Subcutaneous abdominal adipose tissue (tissue), 5 donors: ENCODE measurements at regions not wholly inside any gene's neighbourhood (a gene's known extent, or its start where the extent isn't known, plus 50 kb on each side); places are given as distances from the start of the nearest gene placed in this dataset.

Source experiments
- H3K27ac ChIP-seq: one replicate; pipeline ENCODE4 v1.7.0; 2013; ENCODE audit warnings: low read depth, mild to moderate bottlenecking, inconsistent platforms, low read length, moderate library complexity
- H3K27me3 ChIP-seq, 5 donors: one replicate each; pipeline ENCODE4 v1.7.0; 2013; ENCODE audit warnings: low read length in 5 of 5, inconsistent platforms in 1 of 5; ENCODE audit not compliant: control insufficient read depth in 5 of 5, insufficient read depth in 4 of 5
- H3K36me3 ChIP-seq, 5 donors: one replicate each; pipeline ENCODE4 v1.7.0; 2013; ENCODE audit warnings: low read length in 5 of 5; ENCODE audit not compliant: control insufficient read depth in 5 of 5, insufficient read depth in 5 of 5
- H3K4me1 ChIP-seq, 5 donors: one replicate each; pipeline ENCODE4 v1.7.0; 2013; ENCODE audit warnings: low read length in 5 of 5, mild to moderate bottlenecking in 3 of 5, moderate library complexity in 1 of 5; ENCODE audit not compliant: control insufficient read depth in 5 of 5, insufficient read depth in 5 of 5
- H3K4me3 ChIP-seq, 5 donors: one replicate each; pipeline ENCODE4 v1.7.0; 2013; ENCODE audit warnings: low read length in 5 of 5, low read depth in 1 of 5
- H3K9ac ChIP-seq, 5 donors: one replicate each; pipeline ENCODE4 v1.7.0; 2013; ENCODE audit warnings: low read length in 5 of 5, mild to moderate bottlenecking in 4 of 5, moderate library complexity in 3 of 5
- H3K9me3 ChIP-seq, 5 donors: one replicate each; pipeline ENCODE4 v1.7.0; 2013; ENCODE audit warnings: low read length in 5 of 5; ENCODE audit not compliant: control insufficient read depth in 5 of 5
- donor health status: healthy.
- donor health status: healthy.
- donor health status: healthy.
- donor health status: healthy.
- donor health status: healthy.

DNA sequence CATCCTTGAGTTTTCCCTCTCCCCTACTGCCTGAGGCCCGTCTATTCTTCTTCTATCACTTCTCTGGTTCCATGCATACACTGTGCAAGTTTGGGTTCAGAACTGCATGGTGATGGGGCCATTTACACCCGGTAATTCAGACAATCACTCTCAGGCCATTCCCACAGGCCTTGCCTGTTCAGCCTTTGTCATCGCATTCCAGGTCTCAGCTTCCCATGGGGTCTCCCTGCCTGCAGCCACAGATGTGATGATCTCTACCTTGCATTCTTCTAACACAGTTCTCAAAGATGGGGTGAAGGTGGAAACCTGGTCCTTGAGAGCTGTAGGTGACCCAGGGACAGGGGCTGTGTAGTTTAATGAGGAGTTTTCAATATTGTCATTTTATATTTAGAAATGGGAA is 209.2 kb upstream of the TOPAZ1 start:
- H3K4me1 ChIP-seq, result peaks cover 0 to 7% (median 0%) of the 10 kb centered on the region in 5 donors
- no peaks in the 10 kb centered on the region for H3K36me3 ChIP-seq
- H3K9ac ChIP-seq, result no peak overlapping the region
- H3K4me3 ChIP-seq, result no peak overlapping the region
- H3K9me3 ChIP-seq, result no peaks in the 10 kb centered on the region
- H3K27ac ChIP-seq, result no peak overlapping the region
- H3K27me3 ChIP-seq, result peaks cover 0 to 18% (median 5%) of the 10 kb centered on the region in 5 donors

DNA sequence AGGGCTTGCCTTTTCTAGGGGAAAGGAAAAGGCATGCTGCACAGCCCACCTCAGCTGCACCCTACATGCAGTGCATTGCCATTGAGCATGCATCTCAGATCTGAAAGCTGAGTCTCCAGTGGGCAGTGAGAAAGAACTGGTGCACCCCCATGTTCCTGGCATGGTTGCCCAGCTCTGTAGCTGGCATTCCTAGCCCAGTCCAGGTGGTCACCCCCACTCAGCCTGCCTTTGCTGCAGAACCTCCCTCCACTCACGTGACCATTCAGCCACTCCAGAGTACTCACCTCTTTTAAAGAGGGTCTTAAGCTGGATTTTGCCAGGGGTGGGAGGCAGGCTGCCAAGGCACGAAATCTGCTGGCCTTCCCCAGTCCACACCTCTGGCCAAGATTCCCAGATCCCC is 208.6 kb upstream of the TOPAZ1 start:
- Histone ChIP-seq H3K27ac (no peak overlapping the region), H3K9ac (no peak overlapping the region), H3K27me3 (peaks cover 0 to 16% (median 5%) of the 10 kb centered on the region in 5 donors), H3K9me3 (no peaks in the 10 kb centered on the region), H3K4me3 (no peak overlapping the region), H3K4me1 (peaks cover 0 to 7% (median 0%) of the 10 kb centered on the region in 5 donors), H3K36me3 (no peaks in the 10 kb centered on the region)

DNA sequence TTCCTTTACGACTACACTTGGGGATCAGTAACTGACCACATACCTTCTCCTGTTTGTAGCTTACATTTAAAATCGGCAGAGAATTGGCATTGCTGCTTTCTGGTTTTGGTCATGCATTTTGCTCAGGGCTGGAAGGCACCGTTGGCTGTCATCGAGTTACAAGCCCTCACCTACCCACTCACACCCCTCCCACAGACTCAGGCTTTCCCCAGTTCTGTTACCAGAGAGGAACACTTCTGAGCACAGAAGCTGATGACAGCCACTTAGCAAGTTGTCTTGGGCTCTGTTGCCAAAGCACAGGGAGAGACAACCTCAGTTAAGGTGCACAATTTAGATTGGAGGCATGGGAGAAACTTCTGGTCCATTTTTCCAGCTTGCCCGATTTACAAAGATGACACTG is 204.8 kb upstream of the TOPAZ1 start:
- Histone ChIP-seq H3K9me3 (no peaks in the 10 kb centered on the region), H3K36me3 (no peaks in the 10 kb centered on the region), H3K9ac (no peak overlapping the region), H3K27me3 (peaks cover 0 to 7% (median 0%) of the 10 kb centered on the region in 5 donors), H3K27ac (no peak overlapping the region), H3K4me3 (no peak overlapping the region), H3K4me1 (peaks cover 0 to under 1% (median 0%) of the 10 kb centered on the region in 5 donors)

DNA sequence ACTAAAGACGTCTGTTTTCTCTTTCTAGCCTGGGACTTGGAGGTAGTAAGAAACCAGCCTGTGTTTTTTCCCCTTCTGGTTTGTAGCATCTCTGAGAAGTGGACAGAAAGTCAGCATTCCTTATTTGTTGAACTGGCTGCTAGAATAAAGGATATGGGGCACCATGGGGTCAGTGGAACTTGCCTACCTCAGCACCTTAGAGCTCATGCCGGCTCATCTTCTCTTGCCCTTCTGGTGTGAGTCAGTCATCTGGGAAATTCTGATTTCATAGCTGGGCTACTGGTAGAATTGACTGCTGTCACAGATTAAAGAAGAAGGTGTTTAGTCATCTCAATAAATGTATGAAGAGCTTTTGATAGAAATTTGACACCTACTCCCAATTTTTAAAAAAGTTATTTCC is 202.7 kb upstream of the TOPAZ1 start:
- Histone ChIP-seq H3K9ac (no peak overlapping the region), H3K4me1 (no peaks in the 10 kb centered on the region), H3K4me3 (no peak overlapping the region), H3K36me3 (no peaks in the 10 kb centered on the region), H3K9me3 (no peaks in the 10 kb centered on the region), H3K27ac (no peak overlapping the region), H3K27me3 (peaks cover 0 to 7% (median 0%) of the 10 kb centered on the region in 5 donors)

DNA sequence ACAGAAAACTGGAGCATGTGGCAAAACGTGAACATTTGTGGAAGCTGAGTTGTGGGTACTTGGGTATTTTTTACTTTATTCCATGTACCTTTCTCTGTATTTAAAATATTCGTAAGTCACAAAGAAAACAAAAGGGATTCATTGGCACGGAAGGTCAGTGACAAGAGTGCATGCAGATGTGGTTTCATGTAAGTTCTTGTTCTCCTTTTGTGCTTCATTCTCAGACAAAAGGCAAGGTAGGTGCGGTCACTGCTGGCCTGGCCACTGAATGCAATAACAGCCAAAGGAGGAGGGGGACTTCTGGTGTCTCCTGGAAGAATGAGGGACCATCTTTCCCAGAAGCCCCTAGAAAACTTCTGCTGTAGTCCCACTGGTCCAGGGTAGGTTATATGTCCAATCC is 200.0 kb upstream of the TOPAZ1 start:
- Histone ChIP-seq H3K27me3 (peaks cover 0 to 7% (median 0%) of the 10 kb centered on the region in 5 donors), H3K9me3 (no peaks in the 10 kb centered on the region), H3K36me3 (no peaks in the 10 kb centered on the region), H3K27ac (no peak overlapping the region), H3K9ac (no peak overlapping the region), H3K4me3 (no peak overlapping the region), H3K4me1 (no peaks in the 10 kb centered on the region)

DNA sequence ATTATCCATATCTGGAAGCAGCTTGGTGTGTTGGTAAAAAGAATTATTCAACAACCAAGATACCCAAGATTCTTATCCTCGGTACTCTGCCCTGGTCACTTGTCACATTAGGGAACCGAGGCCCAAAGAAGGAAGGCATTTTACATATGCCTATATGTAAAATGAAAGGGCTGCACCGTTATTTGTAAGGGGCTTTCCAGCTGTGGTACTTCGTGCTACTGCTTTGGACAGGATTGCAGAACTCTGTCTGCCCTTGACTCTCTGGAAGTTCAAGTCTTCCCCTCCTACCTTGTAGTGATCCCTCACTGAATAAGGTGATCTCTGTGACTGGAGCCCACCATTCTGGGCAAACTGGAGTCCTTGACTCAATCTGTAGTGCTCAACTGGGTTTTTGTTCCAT is 198.9 kb upstream of the TOPAZ1 start:
- Histone ChIP-seq H3K9me3 (no peaks in the 10 kb centered on the region), H3K4me1 (no peaks in the 10 kb centered on the region), H3K9ac (no peak overlapping the region), H3K4me3 (no peak overlapping the region), H3K27ac (no peak overlapping the region), H3K36me3 (no peaks in the 10 kb centered on the region), H3K27me3 (no peaks in the 10 kb centered on the region)

DNA sequence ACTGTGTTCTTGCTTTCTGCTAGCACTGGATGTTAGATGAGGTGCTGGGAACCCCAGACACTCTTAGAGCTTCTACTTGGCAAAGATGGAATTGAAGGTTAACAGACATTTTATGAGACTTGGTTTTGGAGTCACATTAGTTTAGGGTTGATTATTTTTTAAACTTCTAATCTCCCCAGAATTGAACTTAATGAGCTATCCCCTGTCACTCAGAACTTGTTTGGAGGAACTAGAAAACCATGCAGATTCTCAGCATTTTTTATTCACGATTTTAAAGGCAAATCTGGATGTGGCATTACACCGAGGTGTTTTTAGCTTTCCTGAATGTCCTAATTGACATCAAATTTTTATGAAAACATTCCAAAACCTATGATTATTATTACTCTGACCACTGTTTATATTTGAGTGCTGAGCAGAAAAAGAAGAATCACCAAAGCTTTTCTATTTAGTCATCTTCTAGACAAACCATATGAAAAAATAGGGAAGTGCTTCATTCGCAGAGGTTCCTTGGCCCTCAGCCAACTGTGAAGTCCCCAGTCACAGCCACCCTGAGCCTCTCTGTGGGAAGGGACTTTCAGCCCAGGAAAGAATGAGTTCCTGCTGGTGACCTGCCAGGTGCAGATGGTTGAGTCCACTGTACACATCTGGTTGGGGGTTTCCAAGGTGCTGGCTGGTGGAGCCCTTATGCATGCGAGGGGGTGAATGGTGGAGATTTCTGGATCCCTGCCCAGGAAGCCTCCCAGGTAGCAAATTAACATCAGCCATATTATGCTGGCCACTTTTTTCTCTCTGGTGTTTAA is 196.0 kb upstream of the TOPAZ1 start:
- no peaks in the 10 kb centered on the region for H3K9me3 ChIP-seq
- peaks cover 0 to 9% (median 0%) of the 10 kb centered on the region in 5 donors for H3K27me3 ChIP-seq
- no peaks in the 10 kb centered on the region for H3K36me3 ChIP-seq
- H3K27ac ChIP-seq, result no peak overlapping the region
- H3K4me3 ChIP-seq, result no peak overlapping the region
- H3K4me1 ChIP-seq, result no peaks in the 10 kb centered on the region
- no peak overlapping the region for H3K9ac ChIP-seq

DNA sequence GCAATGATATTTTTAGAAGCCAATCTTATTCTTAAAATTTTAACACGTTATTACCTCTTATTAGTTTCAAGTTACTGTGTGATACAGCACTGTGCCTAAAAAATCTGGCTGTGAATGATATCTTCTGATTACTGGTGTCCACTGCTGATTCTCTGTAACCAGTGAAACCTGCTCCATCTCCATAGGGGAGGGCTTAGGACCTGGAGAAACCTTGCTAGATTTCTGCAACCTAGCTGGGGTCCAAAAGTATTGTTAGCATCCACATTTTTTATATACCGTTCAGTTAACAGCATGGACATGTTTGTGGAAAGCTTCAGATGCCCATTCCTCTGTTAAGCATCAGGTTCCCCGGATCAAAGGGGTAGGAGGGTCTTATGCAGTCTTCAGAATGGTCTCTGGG is 193.9 kb upstream of the TOPAZ1 start:
- no peaks in the 10 kb centered on the region for H3K9me3 ChIP-seq
- H3K4me1 ChIP-seq, result no peaks in the 10 kb centered on the region
- no peak overlapping the region for H3K4me3 ChIP-seq
- H3K9ac ChIP-seq, result no peak overlapping the region
- H3K36me3 ChIP-seq, result no peaks in the 10 kb centered on the region
- no peak overlapping the region for H3K27ac ChIP-seq
- H3K27me3 ChIP-seq, result peaks cover 4 to 19% (median 11%) of the 10 kb centered on the region in 5 donors

DNA sequence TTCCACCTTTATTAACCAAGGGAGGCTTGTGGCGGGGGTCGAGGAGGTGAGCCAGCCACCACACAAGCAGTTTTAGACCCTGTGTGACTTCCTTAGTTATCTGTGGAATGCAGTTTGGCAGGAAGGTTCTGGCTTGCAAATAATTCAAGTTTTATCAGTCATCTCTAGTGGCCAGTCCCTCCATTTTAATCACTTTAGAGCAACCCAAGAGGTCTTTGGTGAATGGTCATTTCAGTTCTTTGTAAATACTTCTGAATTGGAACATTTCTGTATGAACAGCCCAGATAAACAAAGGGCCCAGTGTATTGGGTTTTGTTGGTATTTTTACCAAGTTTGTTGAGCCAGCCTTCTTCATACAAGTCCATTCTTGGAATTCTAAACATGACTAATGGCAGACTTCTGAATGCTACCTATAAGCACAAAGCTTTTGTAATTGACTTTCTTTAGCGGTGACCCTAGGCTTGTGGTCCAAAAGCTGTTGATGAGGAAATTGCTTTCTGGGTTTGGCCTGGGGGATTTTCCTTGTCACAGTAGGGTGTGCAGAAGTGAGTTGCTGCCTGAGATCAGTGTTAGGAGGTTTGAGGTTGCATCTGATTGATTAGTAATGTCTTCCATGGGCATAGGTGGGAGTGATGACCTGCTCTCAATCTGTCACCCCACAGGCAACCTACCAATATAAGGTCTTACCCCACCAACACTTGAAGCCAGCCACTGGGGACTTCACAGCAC is 193.3 kb upstream of the TOPAZ1 start:
- no peaks in the 10 kb centered on the region for H3K9me3 ChIP-seq
- H3K4me1 ChIP-seq, result no peaks in the 10 kb centered on the region
- no peaks in the 10 kb centered on the region for H3K36me3 ChIP-seq
- peaks cover 4 to 19% (median 12%) of the 10 kb centered on the region in 5 donors for H3K27me3 ChIP-seq
- H3K4me3 ChIP-seq, result no peak overlapping the region
- H3K9ac ChIP-seq, result no peak overlapping the region
- no peak overlapping the region for H3K27ac ChIP-seq

DNA sequence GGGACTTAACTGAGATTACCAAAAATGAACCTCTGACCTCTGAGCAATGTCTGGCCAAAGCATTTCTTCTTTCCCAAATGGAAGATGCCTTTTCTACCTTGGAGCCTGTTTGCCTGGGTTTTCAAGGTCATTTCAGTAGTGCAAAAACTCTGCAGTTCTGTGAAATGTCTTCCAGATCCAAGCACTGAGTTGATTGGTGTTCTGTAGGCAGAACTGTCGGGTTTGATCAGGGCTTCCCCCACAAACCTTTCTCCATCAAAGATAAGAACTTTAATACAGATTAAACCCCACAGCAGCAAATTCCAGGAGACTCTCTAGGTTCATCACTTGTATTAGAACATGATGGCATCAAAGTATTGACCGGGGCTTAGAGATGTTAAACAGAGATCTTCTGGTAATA is 192.7 kb upstream of the TOPAZ1 start:
- Histone ChIP-seq H3K9ac (no peak overlapping the region), H3K36me3 (no peaks in the 10 kb centered on the region), H3K27me3 (peaks cover 4 to 21% (median 12%) of the 10 kb centered on the region in 5 donors), H3K9me3 (no peaks in the 10 kb centered on the region), H3K4me3 (no peak overlapping the region), H3K27ac (no peak overlapping the region), H3K4me1 (no peaks in the 10 kb centered on the region)
